Muscle layer of duodenum (tissue), 2 donors: ENCODE measurements at regions not wholly inside any gene's neighbourhood (a gene's known extent, or its start where the extent isn't known, plus 50 kb on each side); places are given as distances from the start of the nearest gene placed in this dataset.
"Not testable (repeated sequence)": the region's sequence is repeated elsewhere in the genome, so short reads cannot be mapped to it uniquely, and the experiment has no call there.

Experiments
- H3K27ac ChIP-seq: one replicate; pipeline ENCODE4 v1.7.0; 2013; ENCODE audit warnings: mild to moderate bottlenecking, low read length
- H3K27me3 ChIP-seq: one replicate; pipeline ENCODE4 v1.7.0; 2013; ENCODE audit warnings: low read depth, mild to moderate bottlenecking, control low read depth, low read length
- H3K36me3 ChIP-seq, 2 donors: one replicate each; pipeline ENCODE4 v1.7.0; 2013; ENCODE audit warnings: low read length in 2 of 2, control low read depth in 1 of 2, mild to moderate bottlenecking in 1 of 2; ENCODE audit not compliant: insufficient read depth in 2 of 2, control insufficient read depth in 1 of 2
- H3K4me1 ChIP-seq, 2 donors: one replicate each; pipeline ENCODE4 v1.7.0; 2013; ENCODE audit warnings: low read length in 2 of 2, mild to moderate bottlenecking in 2 of 2, control low read depth in 1 of 2, moderate library complexity in 1 of 2; ENCODE audit not compliant: insufficient read depth in 2 of 2, control insufficient read depth in 1 of 2
- H3K4me3 ChIP-seq, 2 donors: one replicate each; pipeline ENCODE4 v1.7.0; 2013; ENCODE audit warnings: low read length in 2 of 2, low read depth in 1 of 2, mild to moderate bottlenecking in 1 of 2
- H3K9me3 ChIP-seq, 2 donors: one replicate each; pipeline ENCODE4 v1.7.0; 2013; ENCODE audit warnings: low read length in 2 of 2, control low read depth in 1 of 2, mild to moderate bottlenecking in 1 of 2; ENCODE audit not compliant: control insufficient read depth in 1 of 2
- donor health status: healthy.

DNA sequence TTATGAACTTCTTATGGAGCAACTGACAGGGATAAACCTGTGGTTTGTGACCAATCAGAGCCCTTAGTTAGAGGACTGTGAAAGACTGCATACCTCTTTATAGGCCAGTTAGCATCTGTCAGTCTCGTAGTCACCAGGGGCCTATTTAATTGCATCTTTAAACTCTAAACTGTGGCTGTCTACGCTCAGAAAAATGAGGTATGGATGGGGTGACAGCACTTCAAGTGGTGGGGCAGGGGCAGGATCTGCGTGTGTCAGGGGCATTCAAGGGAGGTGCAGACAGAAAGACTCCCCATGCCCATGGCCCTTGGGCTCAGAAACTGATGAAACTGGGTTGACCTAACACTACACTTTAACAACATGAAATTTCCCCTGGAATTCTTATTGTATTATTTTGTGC, 132.6 kb upstream of the TBCA start:
- Histone ChIP-seq H3K4me3 (no peak overlapping the region), H3K9me3 (no peaks in the 10 kb centered on the region), H3K36me3 (no peaks in the 10 kb centered on the region), H3K4me1 (no peaks in the 10 kb centered on the region), H3K27ac (no peak overlapping the region), H3K27me3 (no peaks in the 10 kb centered on the region)

DNA sequence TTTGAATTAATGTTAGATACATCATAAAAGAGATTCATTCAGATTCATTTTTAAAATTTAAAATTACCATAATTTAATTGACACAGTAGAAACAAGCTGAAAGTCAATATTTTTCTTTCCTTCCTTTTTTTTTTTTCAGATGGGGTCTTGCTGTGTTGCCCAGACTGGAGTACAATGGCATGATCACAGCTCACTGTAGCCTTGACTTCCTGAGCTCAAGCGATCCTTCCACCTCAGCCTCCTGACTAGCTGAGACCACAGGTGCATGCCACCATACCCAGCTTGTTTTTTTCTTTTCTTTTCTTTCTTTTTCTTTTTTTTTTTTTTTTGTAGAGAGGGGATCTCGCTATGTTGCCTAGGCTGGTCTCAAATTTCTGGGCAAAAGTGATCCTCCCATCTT, 131.6 kb upstream of the TBCA start:
- no peak overlapping the region for H3K27ac ChIP-seq
- H3K9me3 ChIP-seq = no peaks in the 10 kb centered on the region

DNA sequence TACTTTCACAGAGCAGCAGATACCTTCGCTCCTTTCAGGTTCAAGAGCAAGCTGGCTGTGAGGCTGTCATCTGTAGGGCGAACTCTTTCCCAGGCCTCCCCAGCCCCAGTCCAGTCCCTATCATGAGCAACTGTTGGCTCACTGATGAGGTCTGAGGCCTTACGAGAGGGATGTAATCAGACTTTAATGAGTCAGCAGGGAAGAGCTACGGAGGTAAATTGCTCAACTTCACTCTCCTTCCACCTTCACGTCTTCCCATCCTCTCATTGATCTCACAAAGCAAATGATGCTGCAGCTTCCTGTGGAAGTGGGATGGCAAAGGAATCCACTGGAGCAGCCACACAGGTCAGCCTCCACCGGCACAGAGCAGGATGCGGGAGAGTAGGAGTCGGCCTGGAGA, 130.7 kb upstream of the TBCA start:
- no peak overlapping the region for H3K27ac ChIP-seq
- no peaks in the 10 kb centered on the region for H3K9me3 ChIP-seq
- no peak overlapping the region for H3K4me3 ChIP-seq
- H3K4me1 ChIP-seq = no peaks in the 10 kb centered on the region
- H3K27me3 ChIP-seq = no peaks in the 10 kb centered on the region
- no peaks in the 10 kb centered on the region for H3K36me3 ChIP-seq

More for the DNA sequence above, 131.6 kb upstream of the TBCA start:
- Histone ChIP-seq H3K27me3 (no peaks in the 10 kb centered on the region), H3K36me3 (no peaks in the 10 kb centered on the region), H3K4me1 (no peaks in the 10 kb centered on the region), H3K4me3 (no peak overlapping the region)

DNA sequence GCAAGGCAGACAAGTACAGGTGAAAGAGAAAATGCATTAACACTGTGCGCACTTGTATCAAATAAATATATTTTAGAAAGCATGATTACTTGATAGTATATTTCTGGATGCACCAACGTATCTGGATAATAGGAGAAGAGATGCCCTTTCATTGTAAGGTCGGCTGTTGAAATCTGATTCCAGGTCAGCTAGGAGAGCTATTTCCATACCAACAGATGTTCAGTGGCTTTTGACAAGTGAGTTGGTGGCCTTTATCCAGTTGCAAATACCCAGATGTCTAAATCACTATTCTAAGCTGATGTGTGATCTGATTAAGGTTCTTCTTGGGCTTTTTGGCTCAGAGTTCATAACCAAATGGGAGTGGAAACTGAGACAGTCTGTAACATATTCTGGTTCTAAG, 128.2 kb upstream of the TBCA start:
- Histone ChIP-seq H3K36me3 (no peaks in the 10 kb centered on the region), H3K4me1 (no peaks in the 10 kb centered on the region), H3K27ac (no peak overlapping the region), H3K9me3 (no peaks in the 10 kb centered on the region), H3K27me3 (no peaks in the 10 kb centered on the region), H3K4me3 (no peak overlapping the region)

DNA sequence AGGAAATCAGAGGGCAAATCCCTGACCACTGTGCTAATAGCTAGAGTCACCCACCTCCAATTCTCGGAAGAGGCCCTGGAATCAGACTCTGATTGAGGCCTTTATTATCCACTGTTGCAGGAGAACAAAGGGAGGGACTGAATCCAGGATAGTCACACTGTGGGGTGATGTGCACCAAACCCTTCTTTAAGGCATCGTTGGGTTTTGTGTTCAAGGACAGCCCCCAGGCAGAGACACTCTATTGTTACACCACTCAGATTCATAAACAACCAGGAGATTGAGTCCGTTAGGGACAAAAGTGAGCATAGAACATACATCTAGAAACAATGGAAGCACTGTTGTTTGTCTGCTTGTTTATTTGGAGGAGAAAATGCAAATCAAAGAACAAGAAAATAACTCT, 124.6 kb upstream of the TBCA start:
- Histone ChIP-seq H3K27ac (no peak overlapping the region), H3K27me3 (no peaks in the 10 kb centered on the region), H3K9me3 (no peaks in the 10 kb centered on the region), H3K4me1 (no peaks in the 10 kb centered on the region), H3K4me3 (no peak overlapping the region), H3K36me3 (no peaks in the 10 kb centered on the region)

DNA sequence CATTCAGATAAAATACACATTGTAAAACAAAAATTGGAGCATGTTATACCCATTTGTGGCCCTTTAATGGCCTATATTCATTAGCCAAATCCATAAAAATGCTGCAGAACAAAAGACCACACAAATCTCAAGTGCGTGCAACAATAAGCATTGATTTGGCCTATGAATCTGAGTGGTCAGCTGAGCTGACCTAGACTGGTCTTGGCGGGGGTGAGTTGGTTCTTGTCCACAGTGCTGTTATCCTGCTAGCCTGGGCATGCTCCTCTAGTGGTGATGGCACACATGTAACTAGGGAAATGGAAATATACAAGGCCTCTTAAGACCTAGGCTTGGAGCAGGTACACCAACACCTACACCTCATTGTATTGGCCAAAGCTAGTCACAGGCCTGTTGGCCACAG, 122.2 kb upstream of the TBCA start:
- no peaks in the 10 kb centered on the region for H3K27me3 ChIP-seq
- no peaks in the 10 kb centered on the region for H3K9me3 ChIP-seq
- H3K36me3 ChIP-seq = no peaks in the 10 kb centered on the region
- H3K4me1 ChIP-seq = no peaks in the 10 kb centered on the region
- no peak overlapping the region for H3K4me3 ChIP-seq
- no peak overlapping the region for H3K27ac ChIP-seq

DNA sequence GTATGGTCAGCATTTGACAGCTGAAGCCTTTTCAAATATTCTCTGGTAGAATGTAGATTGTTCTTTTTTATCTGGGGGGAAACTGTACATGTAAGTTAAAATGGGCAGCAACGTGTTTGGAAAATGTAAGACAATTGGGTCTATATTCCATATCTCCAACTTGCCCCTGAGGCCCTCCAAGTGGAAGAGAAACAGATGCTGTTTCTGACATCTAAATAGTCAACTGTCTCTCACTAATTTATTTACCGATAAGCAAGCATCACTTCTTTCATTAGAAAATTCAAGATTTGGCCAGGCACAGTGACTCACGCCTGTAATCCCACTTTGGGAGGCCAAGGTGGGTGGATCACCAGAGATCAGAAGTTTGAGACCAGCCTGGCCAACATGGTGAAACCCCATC, 120.2 kb upstream of the TBCA start:
- H3K27ac ChIP-seq = no peak overlapping the region
- H3K9me3 ChIP-seq = no peaks in the 10 kb centered on the region
- H3K36me3 ChIP-seq = no peaks in the 10 kb centered on the region
- H3K4me3 ChIP-seq = no peak overlapping the region
- no peaks in the 10 kb centered on the region for H3K4me1 ChIP-seq
- H3K27me3 ChIP-seq = no peaks in the 10 kb centered on the region

DNA sequence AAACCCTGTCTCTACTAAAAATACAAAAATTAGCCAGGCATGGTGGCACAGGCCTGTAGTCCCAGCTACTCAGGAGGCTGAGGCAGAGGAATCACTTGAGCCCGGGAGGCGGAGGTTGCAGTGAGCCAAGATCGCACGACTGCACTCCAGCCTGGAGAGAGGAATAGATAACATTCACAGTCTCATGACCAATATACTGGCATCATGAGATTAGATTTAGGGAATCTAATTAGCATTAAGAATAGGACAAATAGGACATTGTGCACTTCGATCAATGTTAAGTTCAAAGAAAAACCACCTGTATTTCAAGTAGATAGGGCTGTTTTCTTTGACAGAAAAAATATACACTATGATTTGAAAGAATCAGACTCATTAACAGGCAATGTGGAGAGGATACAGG, 118.0 kb upstream of the TBCA start:
- H3K27ac ChIP-seq, H3K4me1 ChIP-seq, H3K9me3 ChIP-seq, H3K4me3 ChIP-seq, H3K36me3 ChIP-seq, H3K27me3 ChIP-seq: not testable (repeated sequence)

DNA sequence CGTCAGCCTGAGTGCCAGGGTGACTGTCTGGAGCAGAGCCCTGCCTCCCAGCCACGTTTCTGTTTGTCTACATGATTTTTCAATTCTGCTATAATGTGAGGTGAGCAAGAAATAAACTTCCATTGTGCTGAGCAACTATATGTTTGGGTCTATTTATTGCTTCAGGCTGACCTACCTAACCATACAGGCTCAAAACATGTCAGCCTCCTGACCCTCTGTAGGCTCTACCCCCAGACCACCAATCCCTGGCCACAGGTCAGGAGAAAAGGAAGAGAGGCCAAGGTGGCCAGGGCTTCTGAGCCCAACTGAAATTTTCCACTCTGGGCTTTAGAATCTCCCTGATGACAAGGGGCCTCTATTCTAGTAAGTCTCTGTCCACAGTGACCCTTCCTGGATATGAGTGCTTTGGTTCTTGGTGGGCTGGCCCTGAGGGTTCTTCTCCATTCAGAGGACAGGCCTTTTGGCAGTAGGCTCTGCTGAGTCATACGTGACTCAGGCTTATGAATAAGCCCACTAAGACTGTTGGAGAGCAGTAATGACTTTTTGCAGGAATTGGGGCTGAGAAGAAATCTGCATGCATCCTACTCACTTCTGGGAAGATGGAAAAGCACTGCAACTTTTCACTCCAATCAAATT, 117.2 kb upstream of the TBCA start:
- Histone ChIP-seq H3K9me3 (no peaks in the 10 kb centered on the region), H3K27me3 (no peaks in the 10 kb centered on the region), H3K36me3 (no peaks in the 10 kb centered on the region), H3K4me1 (no peaks in the 10 kb centered on the region), H3K27ac (no peak overlapping the region), H3K4me3 (no peak overlapping the region)

DNA sequence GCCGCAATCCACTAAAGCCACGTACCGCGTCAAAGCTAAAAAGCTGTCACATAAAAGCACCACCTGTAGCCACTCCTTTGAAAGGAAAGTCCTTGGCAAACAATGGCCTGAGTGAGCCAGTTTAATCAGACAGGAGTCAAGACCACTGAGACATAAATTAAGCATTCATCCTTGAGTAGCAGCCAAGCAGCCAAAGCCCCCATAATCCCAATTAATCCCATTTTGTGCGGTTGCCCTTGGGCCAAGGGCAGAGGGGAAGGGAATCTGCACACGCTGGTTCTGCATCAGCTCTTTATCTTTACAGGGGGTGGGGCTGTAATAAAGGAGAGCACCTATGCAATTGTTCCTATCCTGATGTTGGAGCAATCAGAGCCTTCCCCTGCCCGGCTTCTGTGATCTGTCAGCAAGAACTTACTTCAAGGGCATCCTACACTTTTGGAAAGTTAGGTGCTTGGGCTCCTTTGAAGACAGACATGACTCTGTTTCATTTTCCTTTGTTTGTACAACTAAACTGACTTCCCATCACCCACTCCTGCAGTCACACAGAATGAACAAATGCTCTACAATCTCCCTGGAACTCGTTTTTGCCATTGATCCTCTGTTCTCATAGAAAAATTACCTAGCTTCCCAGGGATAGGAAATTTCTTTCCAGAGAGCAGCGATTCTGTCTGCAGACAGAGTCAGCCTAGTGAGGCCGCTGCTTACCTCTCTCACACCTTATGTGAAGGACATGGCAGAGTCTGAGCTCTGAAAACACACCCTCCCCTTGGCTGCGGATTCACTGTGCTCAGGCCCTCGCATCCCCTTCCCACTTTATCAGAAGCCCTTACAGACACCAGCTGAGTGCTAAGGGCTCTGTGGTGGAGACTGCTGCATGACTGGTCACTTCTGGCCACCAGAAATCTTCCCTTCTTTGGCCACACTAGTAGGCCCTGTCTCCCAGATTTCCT, 116.2 kb upstream of the TBCA start:
- Histone ChIP-seq H3K36me3 (no peaks in the 10 kb centered on the region), H3K9me3 (no peaks in the 10 kb centered on the region), H3K27me3 (no peaks in the 10 kb centered on the region), H3K27ac (no peak overlapping the region), H3K4me1 (no peaks in the 10 kb centered on the region), H3K4me3 (no peak overlapping the region)

DNA sequence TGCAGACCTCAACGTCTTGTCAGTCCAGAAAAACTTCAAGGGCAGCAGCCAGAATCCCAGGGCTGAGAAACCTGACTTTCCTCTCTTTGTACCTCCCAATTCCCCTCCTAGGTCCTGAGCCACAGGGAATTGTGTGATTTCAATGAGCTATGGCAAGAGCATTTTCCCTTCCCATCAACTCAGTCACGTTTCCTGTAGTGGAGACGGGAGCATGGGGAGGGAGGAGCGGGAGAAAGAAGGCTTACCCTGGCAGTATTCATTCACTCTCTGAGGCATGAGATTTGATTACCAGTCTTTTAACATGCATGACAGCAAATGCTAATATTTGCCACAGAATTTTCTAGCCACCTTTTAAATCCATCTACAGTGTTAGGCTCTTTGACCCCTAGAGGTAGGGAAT, 109.4 kb upstream of the TBCA start:
- Histone ChIP-seq H3K4me3 (no peak overlapping the region), H3K9me3 (no peaks in the 10 kb centered on the region), H3K27ac (no peak overlapping the region), H3K4me1 (no peaks in the 10 kb centered on the region), H3K36me3 (no peaks in the 10 kb centered on the region), H3K27me3 (no peaks in the 10 kb centered on the region)
